H1 (cell line): ENCODE measurements at regions not wholly inside any gene's neighbourhood (a gene's known extent, or its start where the extent isn't known, plus 50 kb on each side); places are given as distances from the start of the nearest gene placed in this dataset.

Source experiments
- ATF3 ChIP-seq: IDR thresholded peaks from 2 replicates; pipeline ENCODE4 v1.6.1; 2011; ENCODE audit warnings: low read depth, mild to moderate bottlenecking, low read length; ENCODE audit not compliant: insufficient read depth
- BACH1 ChIP-seq: IDR thresholded peaks from 2 replicates; pipeline ENCODE4 v1.6.1; 2012; ENCODE audit warnings: low read length, improper control_type of control experiment
- CTBP2 ChIP-seq: IDR thresholded peaks from 2 replicates; pipeline ENCODE4 v1.7.0; 2011; ENCODE audit warnings: borderline replicate concordance, mild to moderate bottlenecking, moderate library complexity, mixed read lengths, low read length; ENCODE audit not compliant: insufficient read depth, insufficient read length
- EP300 ChIP-seq, 2 experiments: IDR thresholded peaks; 1 replicate in 1 of 2; 2 replicates in 1 of 2; pipeline ENCODE4 v1.6.1; 2011 to 2012; ENCODE audit warnings: low read depth in 2 of 2, low read length in 2 of 2, mild to moderate bottlenecking in 2 of 2, borderline replicate concordance in 1 of 2, inconsistent platforms in 1 of 2, moderate library complexity in 1 of 2
- EZH2 ChIP-seq: fragments of 200-600 bp; sonication (generic); IDR thresholded peaks from 2 replicates; pipeline ENCODE4 v1.7.1; 2012; ENCODE audit warnings: low read depth, mild to moderate bottlenecking, moderate library complexity, low read length, inconsistent platforms; ENCODE audit not compliant: severe bottlenecking
- RFX5 ChIP-seq: IDR thresholded peaks from 2 replicates; pipeline ENCODE4 v1.6.1; 2011; ENCODE audit warnings: low read depth, low read length, improper control_type of control experiment, borderline replicate concordance

- no peak for TF ChIP-seq EZH2
- TF ChIP-seq EP300 (IDR thresholded peaks at IDR 0.05; ENCODE audit: borderline replicate concordance in 1 of 2, low read depth in 2 of 2, low read length in 2 of 2) = no peak
- no peak for TF ChIP-seq CTBP2
- no peak for TF ChIP-seq RFX5
- no peak for TF ChIP-seq ATF3
- TF ChIP-seq BACH1 = no peak
These were observed 1175.1 kb upstream of the B3GALT2 start (continued) for GRCh38 chr1:194361374-194362131.
